Panc1 (cell line): ENCODE measurements at regions not wholly inside any gene's neighbourhood (a gene's known extent, or its start where the extent isn't known, plus 50 kb on each side); places are given as distances from the start of the nearest gene placed in this dataset.

Experiments used
- ATAC-seq: fragments of 200-7000 bp; cut with Tn5 transposase; 2 replicates; pipeline ENCODE4 v1.9.1; 2020; ENCODE audit warnings: mild to moderate bottlenecking, moderate library complexity
- BruUV-seq: library from RNA; stranded (reverse); fragments of 400-500 nt; replicated peaks from 2 replicates; lab custom pipeline; 2021; lab: Mats Ljungman, UMichigan
- CTCF ChIA-PET: fragments of 300-600 bp; sonication (Branson Sonifier 250); formaldehyde crosslinking; loops from one replicate; lab custom pipeline; 2022; ENCODE audit warnings: antibody characterized with exemption; lab: Charles Lee
- POLR2A ChIA-PET: fragments of 300-600 bp; sonication (Branson Sonifier 250); formaldehyde crosslinking; loops from one replicate; lab custom pipeline; 2022; ENCODE audit warnings: antibody characterized with exemption; lab: Charles Lee
- DNase-seq: peaks from one replicate; pipeline ENCODE4 v3.0.0-alpha.2; 2010; ENCODE audit warnings: low read depth, low spot score
- H3K27ac ChIP-seq: 2 replicates; pipeline ENCODE4 v1.5.1; 2011; ENCODE audit warnings: mild to moderate bottlenecking, low read length, inconsistent platforms
- H3K27me3 ChIP-seq: fragments of 200-500 bp; sonication (Bioruptor generic); 2 replicates; pipeline ENCODE4 v1.6.0; 2014; ENCODE audit warnings: low read length, inconsistent platforms; ENCODE audit not compliant: control insufficient read depth, insufficient read depth
- H3K36me3 ChIP-seq: fragments of 200-500 bp; sonication (Bioruptor generic); 2 replicates; pipeline ENCODE4 v1.5.1; 2014; ENCODE audit warnings: inconsistent platforms, mild to moderate bottlenecking, low read length, moderate library complexity; ENCODE audit not compliant: control insufficient read depth, insufficient read depth
- H3K4me1 ChIP-seq: 2 replicates; pipeline ENCODE4 v1.5.1; 2011; ENCODE audit warnings: inconsistent platforms, mild to moderate bottlenecking, low read length, moderate library complexity; ENCODE audit not compliant: control insufficient read depth, insufficient read depth
- H3K4me3 ChIP-seq, 2 experiments: 2 replicates each; pipeline ENCODE4 v1.5.1; 2011 to 2012; ENCODE audit warnings: low read depth in 2 of 2, low read length in 2 of 2, mild to moderate bottlenecking in 2 of 2, inconsistent platforms in 1 of 2, moderate library complexity in 1 of 2
- H3K9me3 ChIP-seq: fragments of 200-500 bp; sonication (Bioruptor generic); 2 replicates; pipeline ENCODE4 v1.5.1; 2014; ENCODE audit warnings: low read depth, mild to moderate bottlenecking, inconsistent platforms, low read length, moderate library complexity; ENCODE audit not compliant: control insufficient read depth, insufficient read depth
- CTCF ChIP-seq: fragments of 450-650 bp; IDR thresholded peaks from 2 replicates; pipeline ENCODE4 v1.5.1; 2017; ENCODE audit warnings: mild to moderate bottlenecking
- POLR2AphosphoS5 ChIP-seq: IDR thresholded peaks from 2 replicates; pipeline ENCODE4 v1.6.1; 2012; ENCODE audit warnings: mild to moderate bottlenecking, low read depth, low read length, moderate library complexity
- REST ChIP-seq, 2 experiments: IDR thresholded peaks; 2 replicates each; pipeline ENCODE4 v1.6.1; 2011 to 2012; ENCODE audit warnings: low read depth in 2 of 2, control low read depth in 1 of 2, low read length in 1 of 2, mild to moderate bottlenecking in 1 of 2, moderate library complexity in 1 of 2; ENCODE audit not compliant: insufficient read depth in 1 of 2
- SIN3A ChIP-seq: IDR thresholded peaks from 2 replicates; pipeline ENCODE4 v1.6.1; 2012; ENCODE audit warnings: low read depth, mild to moderate bottlenecking, low read length, moderate library complexity, borderline replicate concordance; ENCODE audit not compliant: insufficient read depth
- TCF7L2 ChIP-seq: IDR thresholded peaks from 2 replicates; pipeline ENCODE4 v1.6.1; 2011; ENCODE audit warnings: mild to moderate bottlenecking, low read depth, low read length, inconsistent platforms
- in situ Hi-C: cut with HindIII; loops from 2 replicates; pipeline ENCODE4 v1.10.0; 2016; ENCODE audit warnings: low sequenced_read_pairs, low pct_unique_long_range_greater_than_20kb
- intact Hi-C: fragments of 100-400 bp; cut with micrococcal nuclease; formaldehyde crosslinking; loops from one replicate; pipeline ENCODE4 v1.10.0; 2022; ENCODE audit not compliant: unreplicated experiment

- in situ Hi-C loops, result no loop called here
- no TSS peak for BruUV-seq
- Histone ChIP-seq H3K27ac (no peak overlapping the region), H3K4me3 (no peak overlapping the region), H3K4me1 (no peaks in the 10 kb centered on the region), H3K9me3 (no peaks in the 10 kb centered on the region), H3K27me3 (no peaks in the 10 kb centered on the region), H3K36me3 (no peaks in the 10 kb centered on the region)
- ChIA-PET CTCF (no interaction called here), POLR2A (no interaction called here)
- ATAC-seq (no peak), DNase-seq (no peak)
- intact Hi-C loops, result no loop called here
- TF ChIP-seq SIN3A (no peak), CTCF (no peak), POLR2AphosphoS5 (no peak), REST (IDR thresholded peaks at IDR 0.05; ENCODE audit: insufficient read depth in 1 of 2, low read depth in 2 of 2, low read length in 1 of 2) (no peak), TCF7L2 (no peak)
Measured at GRCh38 chr13:47081246-47081645, 184.4 kb upstream of the HTR2A start.

- TF ChIP-seq POLR2AphosphoS5, result no peak
- TF ChIP-seq SIN3A, result no peak
- no peak for TF ChIP-seq REST (IDR thresholded peaks at IDR 0.05; ENCODE audit: insufficient read depth in 1 of 2, low read depth in 2 of 2, low read length in 1 of 2)
- TF ChIP-seq TCF7L2, result no peak
- TF ChIP-seq CTCF, result no peak
- DNase-seq (no peak), ATAC-seq (no peak)
- CTCF ChIA-PET, result no interaction called here
- POLR2A ChIA-PET, result no interaction called here
- BruUV-seq, result no TSS peak
- Histone ChIP-seq H3K4me1 (no peaks in the 10 kb centered on the region), H3K9me3 (no peaks in the 10 kb centered on the region), H3K27ac (no peak overlapping the region), H3K36me3 (no peaks in the 10 kb centered on the region), H3K4me3 (no peak overlapping the region), H3K27me3 (no peaks in the 10 kb centered on the region)
- in situ Hi-C loops, result no loop called here
- intact Hi-C loops, result no loop called here
Measured at GRCh38 chr13:47080621-47081020, 183.8 kb upstream of the HTR2A start.
